ENCODE measurements at regions not wholly inside any gene's neighbourhood (a gene's known extent, or its start where the extent isn't known, plus 50 kb on each side); places are given as distances from the start of the nearest gene placed in this dataset.
A peak's percentile ranks its signal among the peaks of the same experiment; 100 is the strongest.
"Not testable (repeated sequence)": the region's sequence is repeated elsewhere in the genome, so short reads cannot be mapped to it uniquely, and the experiment has no call there.

- intact Hi-C loops (cut with DNase I); DNase-seq: not testable (repeated sequence)
Observed at GRCh38 chr3:5775100-5775499, 587.6 kb downstream of the EDEM1 start.

GRCh38 chr3:5784690-5785089 is 597.2 kb downstream of the EDEM1 start:
- intact Hi-C loops (cut with DNase I): loop anchor here (10.0 kb wide), 1 partner anchor 1010 kb away; no protein-coding TSS in a partner anchor
- no peak for DNase-seq

GRCh38 chr3:5787861-5788488 is 600.5 kb downstream of the EDEM1 start:
- intact Hi-C loops (cut with DNase I): loop anchor here (10.0 kb wide), 1 partner anchor 1007 kb away; no protein-coding TSS in a partner anchor
- DNase-seq: peak; percentile 31 to 94 (median 64)

- DNase-seq: no peak
Observed at GRCh38 chr3:5788496-5788895, 601.0 kb downstream of the EDEM1 start.

GRCh38 chr3:5791558-5791957 is 604.1 kb downstream of the EDEM1 start:
- intact Hi-C loops (cut with DNase I): no loop called here
- no peak for DNase-seq

More at GRCh38 chr3:5788496-5788895, 601.0 kb downstream of the EDEM1 start:
- intact Hi-C loops (cut with DNase I): loop anchor here (10.0 kb wide), 1 partner anchor 1006 kb away; no protein-coding TSS in a partner anchor

GRCh38 chr3:5796541-5796940 is 609.0 kb downstream of the EDEM1 start:
- intact Hi-C loops (cut with DNase I): no loop called here
- no peak for DNase-seq

GRCh38 chr3:5798809-5799208 is 611.3 kb downstream of the EDEM1 start:
- no peak for DNase-seq
- intact Hi-C loops (cut with DNase I): no loop called here

GRCh38 chr3:5799398-5799797 is 611.9 kb downstream of the EDEM1 start:
- no peak for DNase-seq
- intact Hi-C loops (cut with DNase I): no loop called here

- intact Hi-C loops (cut with DNase I): no loop called here
- no peak for DNase-seq
Observed at GRCh38 chr3:5800965-5801364, 613.5 kb downstream of the EDEM1 start.

GRCh38 chr3:5806192-5806591 is 618.7 kb downstream of the EDEM1 start:
- DNase-seq: no peak
- intact Hi-C loops (cut with DNase I): no loop called here

GRCh38 chr3:5809586-5810246 is 622.2 kb downstream of the EDEM1 start:
- no peak for DNase-seq
- intact Hi-C loops (cut with DNase I): no loop called here

GRCh38 chr3:5811016-5811415 is 623.5 kb downstream of the EDEM1 start:
- no peak for DNase-seq
- intact Hi-C loops (cut with DNase I): no loop called here

- no peak for DNase-seq
- intact Hi-C loops (cut with DNase I): no loop called here
Observed at GRCh38 chr3:5813521-5813920, 626.0 kb downstream of the EDEM1 start.

- no peak for DNase-seq
- intact Hi-C loops (cut with DNase I): no loop called here
Observed at GRCh38 chr3:5822843-5823242, 635.3 kb downstream of the EDEM1 start.

- intact Hi-C loops (cut with DNase I): no loop called here
- no peak for DNase-seq
Observed at GRCh38 chr3:5826467-5826866, 639.0 kb downstream of the EDEM1 start.

- intact Hi-C loops (cut with DNase I): no loop called here
- no peak for DNase-seq
Observed at GRCh38 chr3:5828251-5828650, 640.7 kb downstream of the EDEM1 start.

- intact Hi-C loops (cut with DNase I): no loop called here
Observed at GRCh38 chr3:5840056-5840455, 652.5 kb downstream of the EDEM1 start.

GRCh38 chr3:5841599-5841998 is 654.1 kb downstream of the EDEM1 start:
- DNase-seq: no peak

More at GRCh38 chr3:5840056-5840455, 652.5 kb downstream of the EDEM1 start:
- DNase-seq: no peak

GRCh38 chr3:5846261-5846660 is 658.8 kb downstream of the EDEM1 start:
- DNase-seq: no peak
- intact Hi-C loops (cut with DNase I): no loop called here

More at GRCh38 chr3:5841599-5841998, 654.1 kb downstream of the EDEM1 start:
- intact Hi-C loops (cut with DNase I): no loop called here

- intact Hi-C loops (cut with DNase I): no loop called here
- no peak for DNase-seq
Observed at GRCh38 chr3:5861151-5861550, 673.6 kb downstream of the EDEM1 start.

- DNase-seq: no peak
- intact Hi-C loops (cut with DNase I): no loop called here
Observed at GRCh38 chr3:5874931-5875341, 687.4 kb downstream of the EDEM1 start.

GRCh38 chr3:5888851-5889250 is 701.3 kb downstream of the EDEM1 start:
- intact Hi-C loops (cut with DNase I): no loop called here
- no peak for DNase-seq

All from posterior cingulate gyrus (tissue), 11 donors.